T-helper 17 cell (primary cell): ENCODE measurements at regions not wholly inside any gene's neighbourhood (a gene's known extent, or its start where the extent isn't known, plus 50 kb on each side); places are given as distances from the start of the nearest gene placed in this dataset.

Experiments
- ATAC-seq: fragments of 150-1000 bp; cut with Tn5 transposase; 2 replicates; pipeline ENCODE4 v1.10.0; 2021; ENCODE audit warnings: mild to moderate bottlenecking, moderate library complexity
- DNase-seq, 3 donors: peaks; one replicate each; pipeline versions ENCODE4 v3.0.0 to v3.0.0-alpha.2; 2020 to 2021
- H3K9me3 ChIP-seq: one replicate; pipeline ENCODE4 v1.7.0; 2013; ENCODE audit warnings: low read length, mild to moderate bottlenecking; ENCODE audit not compliant: control insufficient read depth, poor library complexity, severe bottlenecking
- H3K27ac Mint-ChIP-seq: one replicate; pipeline ENCODE4 v1.8.0; 2022; ENCODE audit warnings: mild to moderate bottlenecking, moderate library complexity, mixed read lengths
- H3K27me3 Mint-ChIP-seq: one replicate; pipeline ENCODE4 v1.8.0; 2022; ENCODE audit warnings: mixed read lengths
- H3K36me3 Mint-ChIP-seq: one replicate; pipeline ENCODE4 v1.8.0; 2022; ENCODE audit warnings: low read depth, mixed read lengths
- H3K4me1 Mint-ChIP-seq: one replicate; pipeline ENCODE4 v1.8.0; 2022; ENCODE audit warnings: mild to moderate bottlenecking, mixed read lengths
- H3K4me3 Mint-ChIP-seq: one replicate; pipeline ENCODE4 v1.8.0; 2022; ENCODE audit warnings: mild to moderate bottlenecking, moderate library complexity, mixed read lengths

GRCh38 chr3:10555263-10555662 lies 49.9 kb upstream of the ATP2B2 start:
- H3K9me3 ChIP-seq, result no peaks in the 10 kb centered on the region
- peaks cover 11% of the 10 kb centered on the region for H3K4me1 Mint-ChIP-seq
- ATAC-seq (no peak), DNase-seq (no peak)
- H3K4me3 Mint-ChIP-seq, result no peak overlapping the region
- peaks cover 2% of the 10 kb centered on the region for H3K36me3 Mint-ChIP-seq
- H3K27ac Mint-ChIP-seq, result no peak overlapping the region
- peaks cover 21% of the 10 kb centered on the region for H3K27me3 Mint-ChIP-seq

- Mint-ChIP-seq H3K27ac (no peak overlapping the region), H3K4me1 (peaks cover 9% of the 10 kb centered on the region), H3K36me3 (peaks cover 2% of the 10 kb centered on the region), H3K4me3 (peak overlapping the region; percentile 36), H3K27me3 (peaks cover 21% of the 10 kb centered on the region)
- no peak for ATAC-seq
- no peaks in the 10 kb centered on the region for H3K9me3 ChIP-seq
- no peak for DNase-seq
These were observed 50.9 kb upstream of the ATP2B2 start for GRCh38 chr3:10556312-10556711.

GRCh38 chr3:10557250-10557649 lies 51.9 kb upstream of the ATP2B2 start:
- H3K9me3 ChIP-seq, result no peaks in the 10 kb centered on the region
- Mint-ChIP-seq H3K36me3 (peaks cover 2% of the 10 kb centered on the region), H3K4me3 (no peak overlapping the region), H3K27ac (no peak overlapping the region), H3K4me1 (peaks cover 9% of the 10 kb centered on the region), H3K27me3 (peaks cover 27% of the 10 kb centered on the region)
- ATAC-seq (no peak), DNase-seq (no peak)

GRCh38 chr3:10557781-10558373 lies 52.5 kb upstream of the ATP2B2 start:
- no peak for ATAC-seq
- Mint-ChIP-seq H3K4me1 (peaks cover 4% of the 10 kb centered on the region), H3K36me3 (peaks cover 2% of the 10 kb centered on the region), H3K27me3 (peaks cover 28% of the 10 kb centered on the region), H3K27ac (no peak overlapping the region), H3K4me3 (no peak overlapping the region)
- no peaks in the 10 kb centered on the region for H3K9me3 ChIP-seq
- DNase-seq, result no peak

- Mint-ChIP-seq H3K4me3 (no peak overlapping the region), H3K36me3 (peaks cover 2% of the 10 kb centered on the region), H3K4me1 (peaks cover 4% of the 10 kb centered on the region), H3K27ac (no peak overlapping the region), H3K27me3 (peaks cover 28% of the 10 kb centered on the region)
- no peak for ATAC-seq
- H3K9me3 ChIP-seq, result no peaks in the 10 kb centered on the region
- no peak for DNase-seq
These were observed 53.4 kb upstream of the ATP2B2 start for GRCh38 chr3:10558736-10559135.

- DNase-seq (no peak), ATAC-seq (no peak)
- Mint-ChIP-seq H3K36me3 (peaks cover 2% of the 10 kb centered on the region), H3K4me3 (no peak overlapping the region), H3K27me3 (peaks cover 28% of the 10 kb centered on the region), H3K4me1 (peaks cover 4% of the 10 kb centered on the region), H3K27ac (no peak overlapping the region)
- H3K9me3 ChIP-seq, result no peaks in the 10 kb centered on the region
These were observed 54.9 kb upstream of the ATP2B2 start for GRCh38 chr3:10560060-10560861.

GRCh38 chr3:10561162-10561945 lies 56.0 kb upstream of the ATP2B2 start:
- no peak overlapping the region for H3K4me3 Mint-ChIP-seq
- H3K4me1 Mint-ChIP-seq, result peaks cover 4% of the 10 kb centered on the region
- H3K9me3 ChIP-seq, result no peaks in the 10 kb centered on the region
- DNase-seq (no peak), ATAC-seq (no peak)
- H3K36me3 Mint-ChIP-seq, result peaks cover 2% of the 10 kb centered on the region
- H3K27ac Mint-ChIP-seq, result no peak overlapping the region
- peaks cover 28% of the 10 kb centered on the region for H3K27me3 Mint-ChIP-seq

- H3K36me3 Mint-ChIP-seq, result peaks cover 2% of the 10 kb centered on the region
- DNase-seq, result no peak
- ATAC-seq, result no peak
- H3K9me3 ChIP-seq, result no peaks in the 10 kb centered on the region
- H3K27me3 Mint-ChIP-seq, result peaks cover 27% of the 10 kb centered on the region
- H3K4me1 Mint-ChIP-seq, result peaks cover 4% of the 10 kb centered on the region
- no peak overlapping the region for H3K27ac Mint-ChIP-seq
- H3K4me3 Mint-ChIP-seq, result no peak overlapping the region
These were observed 56.7 kb upstream of the ATP2B2 start for GRCh38 chr3:10561946-10562560.

GRCh38 chr3:10563396-10563795 lies 58.0 kb upstream of the ATP2B2 start:
- DNase-seq (no peak), ATAC-seq (no peak)
- no peak overlapping the region for H3K27ac Mint-ChIP-seq
- no peaks in the 10 kb centered on the region for H3K9me3 ChIP-seq
- H3K4me3 Mint-ChIP-seq, result no peak overlapping the region
- H3K27me3 Mint-ChIP-seq, result peaks cover 21% of the 10 kb centered on the region
- peaks cover 2% of the 10 kb centered on the region for H3K36me3 Mint-ChIP-seq
- H3K4me1 Mint-ChIP-seq, result peaks cover 4% of the 10 kb centered on the region

GRCh38 chr3:10565814-10566213 lies 60.4 kb upstream of the ATP2B2 start:
- H3K27ac Mint-ChIP-seq, result no peak overlapping the region
- ATAC-seq (no peak), DNase-seq (no peak)
- no peaks in the 10 kb centered on the region for H3K9me3 ChIP-seq
- H3K27me3 Mint-ChIP-seq, result peaks cover 24% of the 10 kb centered on the region
- H3K4me3 Mint-ChIP-seq, result no peak overlapping the region
- no peaks in the 10 kb centered on the region for H3K36me3 Mint-ChIP-seq
- H3K4me1 Mint-ChIP-seq, result no peaks in the 10 kb centered on the region

GRCh38 chr3:10566451-10566850 lies 61.1 kb upstream of the ATP2B2 start:
- H3K4me1 Mint-ChIP-seq, result no peaks in the 10 kb centered on the region
- DNase-seq (no peak), ATAC-seq (no peak)
- H3K27me3 Mint-ChIP-seq, result peaks cover 31% of the 10 kb centered on the region
- no peaks in the 10 kb centered on the region for H3K36me3 Mint-ChIP-seq
- no peak overlapping the region for H3K27ac Mint-ChIP-seq
- H3K9me3 ChIP-seq, result no peaks in the 10 kb centered on the region
- no peak overlapping the region for H3K4me3 Mint-ChIP-seq

- H3K9me3 ChIP-seq, result no peaks in the 10 kb centered on the region
- no peak for DNase-seq
- Mint-ChIP-seq H3K4me3 (no peak overlapping the region), H3K4me1 (no peaks in the 10 kb centered on the region), H3K36me3 (no peaks in the 10 kb centered on the region), H3K27me3 (peaks cover 31% of the 10 kb centered on the region), H3K27ac (no peak overlapping the region)
- no peak for ATAC-seq
These were observed 63.2 kb upstream of the ATP2B2 start for GRCh38 chr3:10568549-10568948.
